Erythroblast (primary cell): ENCODE measurements at regions not wholly inside any gene's neighbourhood (a gene's known extent, or its start where the extent isn't known, plus 50 kb on each side); places are given as distances from the start of the nearest gene placed in this dataset.

Experiments
- GATA1 ChIP-seq: IDR thresholded peaks from 2 replicates; pipeline ENCODE4 v1.6.1; 2011; ENCODE audit warnings: low read depth, mild to moderate bottlenecking, control low read depth, low read length, moderate library complexity
- POLR2A ChIP-seq: IDR thresholded peaks from 2 replicates; pipeline ENCODE4 v1.6.1; 2011; ENCODE audit warnings: mild to moderate bottlenecking, low read length

DNA sequence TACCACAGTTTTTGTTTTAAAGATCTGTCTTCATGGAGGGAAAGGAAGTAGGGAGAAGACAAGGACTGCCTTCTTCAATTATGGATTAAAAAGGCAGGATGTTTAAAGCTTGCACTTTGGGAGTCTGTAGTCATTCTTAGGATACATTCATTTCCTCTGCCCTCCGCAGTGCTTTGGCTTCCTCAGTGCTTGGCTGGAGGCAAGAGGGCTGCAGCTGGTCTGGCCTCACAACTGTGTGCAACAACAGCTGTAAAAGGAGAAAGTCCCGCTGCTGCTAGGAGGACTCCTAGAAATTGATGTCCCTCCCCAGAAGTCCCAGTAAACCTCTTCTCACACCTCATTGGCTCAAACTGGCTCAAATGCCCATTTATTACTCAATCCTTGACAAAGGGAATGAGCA, 54.4 kb upstream of the PPP2R3A start:
- no peak for TF ChIP-seq POLR2A
- no peak for TF ChIP-seq GATA1
